Psoas muscle (tissue), 7 donors: ENCODE measurements at regions not wholly inside any gene's neighbourhood (a gene's known extent, or its start where the extent isn't known, plus 50 kb on each side); places are given as distances from the start of the nearest gene placed in this dataset.

ENCODE experiments used
- ATAC-seq, 4 donors: fragments of 200-7000 bp; cut with Tn5 transposase; one replicate each; pipeline ENCODE4 v1.9.1; 2020; ENCODE audit warnings: moderate library complexity in 3 of 4, mild to moderate bottlenecking in 2 of 4
- DNase-seq, 2 donors: peaks; one replicate each; pipeline ENCODE4 v3.0.0-alpha.2; 2020
- H3K27ac ChIP-seq: fragments of 200-600 bp; one replicate; pipeline ENCODE4 v1.8.0; 2022
- H3K27me3 ChIP-seq, 3 donors: fragments of 200-600 bp in 1 of 3; one replicate each; pipeline versions ENCODE4 v1.6.1 to v1.8.0; 2013 to 2022; ENCODE audit warnings: low read length in 2 of 3, mild to moderate bottlenecking in 2 of 3, moderate library complexity in 1 of 3; ENCODE audit not compliant: insufficient read depth in 3 of 3
- H3K36me3 ChIP-seq, 2 donors: fragments of 200-600 bp in 1 of 2; one replicate each; pipeline versions ENCODE4 v1.6.1 to v1.8.0; 2013 to 2022; ENCODE audit warnings: low read depth in 1 of 2, mild to moderate bottlenecking in 1 of 2, moderate library complexity in 1 of 2; ENCODE audit not compliant: insufficient read depth in 1 of 2
- H3K4me1 ChIP-seq: fragments of 200-600 bp; one replicate; pipeline ENCODE4 v1.8.0; 2022
- H3K4me3 ChIP-seq: fragments of 200-600 bp; one replicate; pipeline ENCODE4 v1.8.0; 2022; ENCODE audit warnings: mild to moderate bottlenecking
- H3K9me3 ChIP-seq: fragments of 200-600 bp; one replicate; pipeline ENCODE4 v1.8.0; 2022
- CTCF ChIP-seq: fragments of 200-600 bp; IDR thresholded peaks from one replicate; pipeline ENCODE4 v1.8.0; 2022; ENCODE audit warnings: antibody characterized with exemption
- WGBS, 3 donors: extraction: QIAGEN DNeasy Blood & Tissue Kit; methylation state at CpG; one replicate each; pipeline versions ENCODE4 v1.1.6 to v1.1.7; 2013; 5-methylcytosine and 5-hydroxymethylcytosine counted together
- intact Hi-C, 2 donors: fragments of 100-400 bp; cut with DNase I; formaldehyde crosslinking; loops; one replicate each; pipeline versions ENCODE4 v1.11.0 to v1.14.2; 2022
- donor health status: healthy with polysubstance abuse.
- donor health status: DM: no; HTN: no; CAD: no; lungs with moderate emphysema.
- donor health status: Bipolar disorder and iron deficiency.
- donor health status: healthy.
- donor health status: DM: yes; HTN: yes; CAD: no.
- donor health status: DM: no; HTN: no; CAD: no.
- donor health status: DM: yes; HTN: yes; CAD: no.

GRCh38 chr7:68505721-68506120 lies 1092.6 kb upstream of the AUTS2 start:
- TF ChIP-seq CTCF = no peak
- ATAC-seq (no peak), DNase-seq (no peak)
- no peaks in the 10 kb centered on the region for H3K4me1 ChIP-seq
- H3K9me3 ChIP-seq = peaks cover 9% of the 10 kb centered on the region
- H3K4me3 ChIP-seq = no peak overlapping the region
- H3K27me3 ChIP-seq = peaks cover 0 to 3% (median 0%) of the 10 kb centered on the region in 3 donors
- no peak overlapping the region for H3K27ac ChIP-seq
- H3K36me3 ChIP-seq = no peaks in the 10 kb centered on the region
- WGBS, 3 donors = 91 to 94% (median 92%) methylated on average over 4 of the region's 4 CpGs
- intact Hi-C loops = no loop called here

GRCh38 chr7:68507668-68508067 lies 1090.6 kb upstream of the AUTS2 start:
- intact Hi-C loops = no loop called here
- Histone ChIP-seq H3K4me3 (no peak overlapping the region), H3K27ac (no peak overlapping the region), H3K4me1 (no peaks in the 10 kb centered on the region), H3K27me3 (no peaks in the 10 kb centered on the region), H3K36me3 (no peaks in the 10 kb centered on the region), H3K9me3 (peaks cover 9% of the 10 kb centered on the region)
- TF ChIP-seq CTCF = no peak
- WGBS, 3 donors = 83 to 87% (median 83%) methylated on average over 4 of the region's 4 CpGs
- ATAC-seq (no peak), DNase-seq (no peak)

GRCh38 chr7:68509054-68509453 lies 1089.2 kb upstream of the AUTS2 start:
- Histone ChIP-seq H3K27me3 (no peaks in the 10 kb centered on the region), H3K36me3 (no peaks in the 10 kb centered on the region), H3K9me3 (peaks cover 9% of the 10 kb centered on the region), H3K4me3 (no peak overlapping the region), H3K27ac (no peak overlapping the region), H3K4me1 (no peaks in the 10 kb centered on the region)
- DNase-seq (no peak), ATAC-seq (no peak)
- intact Hi-C loops = no loop called here
- TF ChIP-seq CTCF = no peak
- WGBS, 3 donors = 87 to 95% (median 95%) methylated on average over 3 of the region's 3 CpGs

- no peak for DNase-seq
- WGBS, 3 donors = 80 to 85% (median 85%) methylated on average over 5 of the region's 5 CpGs
- H3K9me3 ChIP-seq = peaks cover 9% of the 10 kb centered on the region
- TF ChIP-seq CTCF = no peak
- no peak for ATAC-seq
- H3K27ac ChIP-seq = no peak overlapping the region
- intact Hi-C loops = no loop called here
- H3K4me3 ChIP-seq = no peak overlapping the region
- H3K27me3 ChIP-seq = no peaks in the 10 kb centered on the region
- H3K4me1 ChIP-seq = no peaks in the 10 kb centered on the region
- no peaks in the 10 kb centered on the region for H3K36me3 ChIP-seq
These were observed 1088.7 kb upstream of the AUTS2 start for GRCh38 chr7:68509603-68510002.

- intact Hi-C loops = no loop called here
- TF ChIP-seq CTCF = no peak
- Histone ChIP-seq H3K27me3 (no peaks in the 10 kb centered on the region), H3K27ac (no peak overlapping the region), H3K4me1 (no peaks in the 10 kb centered on the region), H3K9me3 (peaks cover 9% of the 10 kb centered on the region), H3K36me3 (no peaks in the 10 kb centered on the region), H3K4me3 (no peak overlapping the region)
- ATAC-seq = no peak
- no peak for DNase-seq
- WGBS, 3 donors = 13 to 22% (median 19%) methylated on average over 10 of the region's 10 CpGs
These were observed 1087.0 kb upstream of the AUTS2 start for GRCh38 chr7:68511281-68511680.
